Mesothelial cell of epicardium (in vitro differentiated cells): ENCODE measurements at regions not wholly inside any gene's neighbourhood (a gene's known extent, or its start where the extent isn't known, plus 50 kb on each side); places are given as distances from the start of the nearest gene placed in this dataset.

ENCODE experiments used
- DNase-seq, 2 experiments: peaks; one replicate each; pipeline ENCODE4 v3.0.0; 2021; ENCODE audit warnings: low spot score in 2 of 2; ENCODE audit not compliant: unreplicated experiment in 2 of 2
- H3K27ac Mint-ChIP-seq: 2 replicates; pipeline ENCODE4 v1.8.0; 2021; ENCODE audit warnings: mixed read lengths
- H3K27me3 Mint-ChIP-seq: 2 replicates; pipeline ENCODE4 v1.8.0; 2021; ENCODE audit warnings: low read depth, mixed read lengths
- H3K36me3 Mint-ChIP-seq: 2 replicates; pipeline ENCODE4 v1.8.0; 2021; ENCODE audit warnings: mixed read lengths
- H3K4me1 Mint-ChIP-seq: 2 replicates; pipeline ENCODE4 v1.8.0; 2021; ENCODE audit warnings: mixed read lengths
- H3K4me3 Mint-ChIP-seq: 2 replicates; pipeline ENCODE4 v1.8.0; 2021; ENCODE audit warnings: mild to moderate bottlenecking, moderate library complexity, mixed read lengths
- H3K9me3 Mint-ChIP-seq: 2 replicates; pipeline ENCODE4 v1.8.0; 2021; ENCODE audit warnings: mixed read lengths
- CTCF ChIP-seq: fragments of 200-600 bp; sonication (generic); IDR thresholded peaks from one replicate; pipeline ENCODE4 v1.5.0; 2021; ENCODE audit warnings: antibody characterized with exemption; ENCODE audit not compliant: unreplicated experiment

- TF ChIP-seq CTCF: no peak
- no peaks in the 10 kb centered on the region for H3K27me3 Mint-ChIP-seq
- DNase-seq: no peak
- no peaks in the 10 kb centered on the region for H3K4me1 Mint-ChIP-seq
- H3K27ac Mint-ChIP-seq: no peak overlapping the region
- H3K4me3 Mint-ChIP-seq: no peak overlapping the region
- H3K36me3 Mint-ChIP-seq: no peaks in the 10 kb centered on the region
- peaks cover under 1% of the 10 kb centered on the region for H3K9me3 Mint-ChIP-seq
Measured at GRCh38 chr15:94621736-94622135, 390.4 kb downstream of the MCTP2 start.

GRCh38 chr15:94626949-94627348 lies 395.6 kb downstream of the MCTP2 start:
- Mint-ChIP-seq H3K36me3 (no peaks in the 10 kb centered on the region), H3K9me3 (no peaks in the 10 kb centered on the region), H3K4me1 (no peaks in the 10 kb centered on the region)

DNA sequence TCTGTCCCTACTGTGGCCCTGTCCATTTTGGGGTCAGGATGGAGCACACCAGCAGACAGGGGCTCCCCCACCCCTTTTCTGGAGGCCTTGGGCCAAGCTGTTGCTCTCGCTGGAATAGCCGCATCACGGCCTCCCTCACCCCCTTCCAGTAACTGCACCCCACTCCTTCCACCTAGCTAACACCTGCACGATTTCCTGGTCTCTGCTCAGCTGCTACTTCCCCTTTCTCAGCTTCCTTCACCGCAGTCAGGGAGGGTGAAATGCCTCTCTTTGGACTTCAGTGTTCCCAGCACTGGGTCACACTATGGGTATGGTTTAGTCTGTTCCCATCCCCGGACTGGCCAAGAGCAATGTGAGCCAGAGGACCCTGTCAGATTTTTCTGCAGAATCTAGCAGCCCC lies 400.2 kb downstream of the MCTP2 start:
- no peak overlapping the region for H3K27ac Mint-ChIP-seq
- H3K4me1 Mint-ChIP-seq: no peaks in the 10 kb centered on the region
- H3K27me3 Mint-ChIP-seq: no peaks in the 10 kb centered on the region
- H3K4me3 Mint-ChIP-seq: no peak overlapping the region
- TF ChIP-seq CTCF: no peak
- no peaks in the 10 kb centered on the region for H3K36me3 Mint-ChIP-seq
- DNase-seq: no peak
- H3K9me3 Mint-ChIP-seq: no peaks in the 10 kb centered on the region

More at GRCh38 chr15:94626949-94627348, 395.6 kb downstream of the MCTP2 start:
- TF ChIP-seq CTCF: no peak
- H3K27me3 Mint-ChIP-seq: no peaks in the 10 kb centered on the region
- no peak for DNase-seq
- no peak overlapping the region for H3K4me3 Mint-ChIP-seq
- no peak overlapping the region for H3K27ac Mint-ChIP-seq

DNA sequence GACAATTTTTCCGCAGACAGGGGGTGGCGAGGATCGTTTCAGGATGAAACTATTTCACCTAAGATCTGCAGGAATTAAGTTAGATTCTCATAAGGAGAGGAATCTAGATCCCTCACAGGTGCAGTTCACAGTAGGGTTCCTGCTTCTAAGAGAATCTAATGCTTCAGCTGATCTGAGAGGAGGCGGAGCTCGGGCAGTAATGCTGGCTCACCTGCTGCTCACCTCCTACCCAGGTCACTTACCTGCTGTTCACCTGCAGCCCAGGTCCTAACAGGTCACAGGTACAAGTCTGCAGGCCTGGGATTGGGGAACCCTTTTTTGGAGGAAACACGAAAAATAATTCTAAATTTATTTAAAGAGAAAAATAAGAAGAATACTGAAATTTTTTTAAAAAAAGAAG lies 406.8 kb downstream of the MCTP2 start:
- peaks cover 15% of the 10 kb centered on the region for H3K9me3 Mint-ChIP-seq
- no peak for TF ChIP-seq CTCF
- peaks cover 2% of the 10 kb centered on the region for H3K27me3 Mint-ChIP-seq
- H3K27ac Mint-ChIP-seq: no peak overlapping the region
- DNase-seq: no peak
- no peak overlapping the region for H3K4me3 Mint-ChIP-seq
- no peaks in the 10 kb centered on the region for H3K36me3 Mint-ChIP-seq
- H3K4me1 Mint-ChIP-seq: no peaks in the 10 kb centered on the region

DNA sequence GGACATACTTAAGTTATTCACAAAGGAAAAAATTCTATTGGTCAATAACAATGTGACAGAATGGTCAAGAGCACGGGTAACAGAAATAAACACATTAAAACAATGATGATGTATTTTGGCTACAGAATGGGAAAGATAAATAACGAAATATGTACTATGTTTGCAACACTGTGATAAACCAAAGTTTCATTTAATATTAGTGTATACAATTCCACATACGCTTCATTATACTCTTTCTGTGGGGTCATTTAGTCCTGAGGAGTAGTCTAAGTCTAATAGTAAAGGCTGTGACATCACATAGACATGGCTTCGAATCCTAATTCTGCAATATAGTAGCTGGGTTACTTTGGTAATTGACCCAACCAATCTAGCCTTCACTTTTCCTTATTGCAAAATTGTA lies 408.3 kb downstream of the MCTP2 start:
- H3K4me1 Mint-ChIP-seq: no peaks in the 10 kb centered on the region
- H3K9me3 Mint-ChIP-seq: peaks cover 15% of the 10 kb centered on the region
- DNase-seq: no peak
- H3K27ac Mint-ChIP-seq: no peak overlapping the region
- peaks cover 2% of the 10 kb centered on the region for H3K27me3 Mint-ChIP-seq
- H3K36me3 Mint-ChIP-seq: no peaks in the 10 kb centered on the region
- no peak for TF ChIP-seq CTCF
- no peak overlapping the region for H3K4me3 Mint-ChIP-seq

- no peaks in the 10 kb centered on the region for H3K4me1 Mint-ChIP-seq
- DNase-seq: no peak
- no peaks in the 10 kb centered on the region for H3K36me3 Mint-ChIP-seq
- no peak overlapping the region for H3K27ac Mint-ChIP-seq
- H3K4me3 Mint-ChIP-seq: no peak overlapping the region
- H3K9me3 Mint-ChIP-seq: peaks cover 15% of the 10 kb centered on the region
- no peak for TF ChIP-seq CTCF
- H3K27me3 Mint-ChIP-seq: peaks cover 2% of the 10 kb centered on the region
Measured at GRCh38 chr15:94644433-94644832, 413.1 kb downstream of the MCTP2 start.
